ENCODE measurements at regions not wholly inside any gene's neighbourhood (a gene's known extent, or its start where the extent isn't known, plus 50 kb on each side); places are given as distances from the start of the nearest gene placed in this dataset.

- DNase-seq (ENCODE audit: low read depth): no peak
These were observed 77.3 kb upstream of the CDH5 start for GRCh38 chr16:66289051-66289680.

- no peak for DNase-seq (ENCODE audit: low read depth)
These were observed 78.6 kb upstream of the CDH5 start for GRCh38 chr16:66287926-66288325.

- DNase-seq (ENCODE audit: low read depth): no peak
These were observed 79.1 kb upstream of the CDH5 start for GRCh38 chr16:66287416-66287815.

- no peak for DNase-seq (ENCODE audit: low read depth)
These were observed 80.0 kb upstream of the CDH5 start for GRCh38 chr16:66286527-66286926.

- no peak for DNase-seq (ENCODE audit: low read depth)
These were observed 87.8 kb upstream of the CDH5 start for GRCh38 chr16:66278604-66279262.

GRCh38 chr16:66278111-66278531 lies 88.4 kb upstream of the CDH5 start:
- no peak for DNase-seq (ENCODE audit: low read depth)

- DNase-seq (ENCODE audit: low read depth): no peak
These were observed 89.0 kb upstream of the CDH5 start for GRCh38 chr16:66277311-66278070.

- no peak for DNase-seq (ENCODE audit: low read depth)
These were observed 90.6 kb upstream of the CDH5 start for GRCh38 chr16:66275775-66276428.

GRCh38 chr16:66274335-66275110 lies 92.0 kb upstream of the CDH5 start:
- no peak for DNase-seq (ENCODE audit: low read depth)

- no peak for DNase-seq (ENCODE audit: low read depth)
These were observed 92.7 kb upstream of the CDH5 start for GRCh38 chr16:66273644-66274334.

- DNase-seq (ENCODE audit: low read depth): no peak
These were observed 93.4 kb upstream of the CDH5 start for GRCh38 chr16:66273053-66273452.

- DNase-seq (ENCODE audit: low read depth): no peak
These were observed 94.0 kb upstream of the CDH5 start for GRCh38 chr16:66272461-66272860.

- DNase-seq (ENCODE audit: low read depth): no peak
These were observed 95.1 kb upstream of the CDH5 start for GRCh38 chr16:66271074-66272060.

GRCh38 chr16:66270333-66270927 lies 96.1 kb upstream of the CDH5 start:
- peak; percentile 69 for DNase-seq (ENCODE audit: low read depth)

GRCh38 chr16:66269617-66270332 lies 96.7 kb upstream of the CDH5 start:
- no peak for DNase-seq (ENCODE audit: low read depth)

- DNase-seq (ENCODE audit: low read depth): no peak
These were observed 99.0 kb upstream of the CDH5 start for GRCh38 chr16:66267292-66268014.

- DNase-seq (ENCODE audit: low read depth): no peak
These were observed 99.8 kb upstream of the CDH5 start for GRCh38 chr16:66266436-66267291.
